Adrenal gland (tissue), 9 donors: ENCODE measurements at regions not wholly inside any gene's neighbourhood (a gene's known extent, or its start where the extent isn't known, plus 50 kb on each side); places are given as distances from the start of the nearest gene placed in this dataset.

Experiments
- DNase-seq, 7 donors: peaks; one replicate each; pipeline ENCODE4 v3.0.0-alpha.2; 2019 to 2020
- H3K27ac ChIP-seq, 5 donors: fragments of 200-600 bp; sonication (generic) in 4 of 5; 1 replicate in 3 of 5; 2 replicates in 2 of 5; pipeline versions ENCODE4 v1.5.1 to v1.8.0; 2016 to 2020; ENCODE audit warnings: mild to moderate bottlenecking in 1 of 5
- H3K27me3 ChIP-seq: fragments of 200-600 bp; 2 replicates; pipeline ENCODE4 v1.8.0; 2021
- H3K36me3 ChIP-seq, 2 donors: fragments of 200-600 bp; replicated peaks in 1 of 2; 1 replicate in 1 of 2; 2 replicates in 1 of 2; pipeline versions ENCODE4 v1.5.1 to v1.8.0; 2018 to 2022
- H3K4me1 ChIP-seq, 2 donors: fragments of 200-600 bp; replicated peaks in 1 of 2; 1 replicate in 1 of 2; 2 replicates in 1 of 2; pipeline versions ENCODE4 v1.5.1 to v1.8.0; 2018 to 2021
- H3K4me3 ChIP-seq, 4 donors: fragments of 200-600 bp; sonication (generic) in 3 of 4; one replicate each; pipeline ENCODE4 v1.5.1; 2016 to 2018
- H3K9me3 ChIP-seq, 3 donors: fragments of 200-600 bp; sonication (generic) in 1 of 3; replicated peaks in 1 of 3; 1 replicate in 2 of 3; 2 replicates in 1 of 3; pipeline versions ENCODE4 v1.5.1 to v1.8.0; 2016 to 2021
- POLR2A ChIP-seq, 2 donors: fragments of 450-650 bp; IDR thresholded peaks; one replicate each; pipeline ENCODE4 v1.6.1; 2017; ENCODE audit warnings: antibody characterized with exemption in 2 of 2, mild to moderate bottlenecking in 2 of 2, moderate library complexity in 1 of 2
- WGBS, 4 donors: extraction: QIAGEN DNeasy Blood & Tissue Kit in 2 of 4; methylation state at CpG; one replicate each; pipeline versions ENCODE4 v1.1.5 to v1.1.7; 2013 to 2017; 5-methylcytosine and 5-hydroxymethylcytosine counted together
- intact Hi-C, 2 donors: fragments of 100-400 bp; cut with DNase I; formaldehyde crosslinking; loops; one replicate each; pipeline versions ENCODE4 v1.14.1 to v1.15.0; 2022 to 2023
- TF ChIP-seq, protein P1 (sequence below), 6 experiments: fragments of 450-650 bp in 4 of 6; fragments of 200-600 bp in 2 of 6; sonication (generic) in 1 of 6; IDR thresholded peaks; 1 replicate in 5 of 6; 2 replicates in 1 of 6; pipeline versions ENCODE4 v1.5.1 to v1.8.0; 2016 to 2021; ENCODE audit warnings: antibody characterized with exemption in 6 of 6, mild to moderate bottlenecking in 2 of 6, moderate library complexity in 1 of 6
- donor health status: healthy with polysubstance abuse.
- donor health status: Bipolar disorder and iron deficiency.
- donor health status: DM: yes; HTN: yes; CAD: no.
- donor health status: DM: no; HTN: no; CAD: no.
- donor health status: DM: no; HTN: no; CAD: no.

DNA sequence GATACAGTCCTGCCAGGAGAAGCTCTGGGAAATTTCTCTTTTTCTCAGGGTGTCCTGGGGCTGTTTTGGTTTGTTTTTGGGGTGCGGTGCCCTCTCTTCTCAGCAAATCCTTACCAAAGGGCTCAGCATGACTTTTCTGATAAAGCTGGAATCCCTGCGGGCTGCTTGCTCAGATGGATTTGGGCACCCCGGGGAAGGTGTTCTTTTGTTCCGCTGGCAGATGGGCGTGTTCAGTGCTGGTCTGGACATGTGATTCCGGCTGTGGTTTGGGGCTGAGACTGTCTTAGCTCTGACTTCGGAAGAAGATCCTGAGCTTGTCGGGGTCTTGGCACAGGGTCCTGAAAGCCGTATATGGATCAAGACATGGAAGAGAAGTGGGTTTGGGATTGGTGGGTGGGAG lies 134.2 kb upstream of the SPRED2 start:
- 47 to 83% (median 63%) methylated on average over 6 to 9 of the region's 9 CpGs for WGBS, 4 donors

GRCh38 chr2:65565681-65566080 lies 133.3 kb upstream of the SPRED2 start:
- no peaks in the 10 kb centered on the region for H3K4me1 ChIP-seq
- no peak overlapping the region for H3K27ac ChIP-seq
- H3K4me3 ChIP-seq: no peak overlapping the region
- TF ChIP-seq, protein P1, sequence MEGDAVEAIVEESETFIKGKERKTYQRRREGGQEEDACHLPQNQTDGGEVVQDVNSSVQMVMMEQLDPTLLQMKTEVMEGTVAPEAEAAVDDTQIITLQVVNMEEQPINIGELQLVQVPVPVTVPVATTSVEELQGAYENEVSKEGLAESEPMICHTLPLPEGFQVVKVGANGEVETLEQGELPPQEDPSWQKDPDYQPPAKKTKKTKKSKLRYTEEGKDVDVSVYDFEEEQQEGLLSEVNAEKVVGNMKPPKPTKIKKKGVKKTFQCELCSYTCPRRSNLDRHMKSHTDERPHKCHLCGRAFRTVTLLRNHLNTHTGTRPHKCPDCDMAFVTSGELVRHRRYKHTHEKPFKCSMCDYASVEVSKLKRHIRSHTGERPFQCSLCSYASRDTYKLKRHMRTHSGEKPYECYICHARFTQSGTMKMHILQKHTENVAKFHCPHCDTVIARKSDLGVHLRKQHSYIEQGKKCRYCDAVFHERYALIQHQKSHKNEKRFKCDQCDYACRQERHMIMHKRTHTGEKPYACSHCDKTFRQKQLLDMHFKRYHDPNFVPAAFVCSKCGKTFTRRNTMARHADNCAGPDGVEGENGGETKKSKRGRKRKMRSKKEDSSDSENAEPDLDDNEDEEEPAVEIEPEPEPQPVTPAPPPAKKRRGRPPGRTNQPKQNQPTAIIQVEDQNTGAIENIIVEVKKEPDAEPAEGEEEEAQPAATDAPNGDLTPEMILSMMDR (IDR thresholded peaks at IDR 0.05): no peak
- no peak for TF ChIP-seq POLR2A (IDR thresholded peaks at IDR 0.05)
- 38 to 88% (median 85%) methylated on average over 1 to 8 of the region's 8 CpGs for WGBS, 4 donors
- no peaks in the 10 kb centered on the region for H3K27me3 ChIP-seq
- no peak for DNase-seq
- H3K9me3 ChIP-seq: no peaks in the 10 kb centered on the region
- no peaks in the 10 kb centered on the region for H3K36me3 ChIP-seq
- intact Hi-C loops: no loop called here

More for the DNA sequence above, 134.2 kb upstream of the SPRED2 start:
- no peak for TF ChIP-seq POLR2A (IDR thresholded peaks at IDR 0.05)
- TF ChIP-seq, protein P1 (IDR thresholded peaks at IDR 0.05): no peak
- H3K27me3 ChIP-seq: no peaks in the 10 kb centered on the region
- no peaks in the 10 kb centered on the region for H3K36me3 ChIP-seq
- intact Hi-C loops: no loop called here
- no peak overlapping the region for H3K27ac ChIP-seq
- H3K4me3 ChIP-seq: no peak overlapping the region
- H3K9me3 ChIP-seq: no peaks in the 10 kb centered on the region
- no peaks in the 10 kb centered on the region for H3K4me1 ChIP-seq
- DNase-seq: no peak

GRCh38 chr2:65564299-65564698 lies 131.9 kb upstream of the SPRED2 start:
- H3K4me3 ChIP-seq: no peak overlapping the region
- TF ChIP-seq, protein P1 (IDR thresholded peaks at IDR 0.05): no peak
- TF ChIP-seq POLR2A (IDR thresholded peaks at IDR 0.05): no peak
- H3K27me3 ChIP-seq: no peaks in the 10 kb centered on the region
- intact Hi-C loops: no loop called here
- DNase-seq: no peak
- no peaks in the 10 kb centered on the region for H3K36me3 ChIP-seq
- H3K27ac ChIP-seq: no peak overlapping the region
- 82 to 100% (median 95%) methylated on average over 3 to 4 of the region's 4 CpGs for WGBS, 4 donors
- no peaks in the 10 kb centered on the region for H3K4me1 ChIP-seq
- H3K9me3 ChIP-seq: no peaks in the 10 kb centered on the region

DNA sequence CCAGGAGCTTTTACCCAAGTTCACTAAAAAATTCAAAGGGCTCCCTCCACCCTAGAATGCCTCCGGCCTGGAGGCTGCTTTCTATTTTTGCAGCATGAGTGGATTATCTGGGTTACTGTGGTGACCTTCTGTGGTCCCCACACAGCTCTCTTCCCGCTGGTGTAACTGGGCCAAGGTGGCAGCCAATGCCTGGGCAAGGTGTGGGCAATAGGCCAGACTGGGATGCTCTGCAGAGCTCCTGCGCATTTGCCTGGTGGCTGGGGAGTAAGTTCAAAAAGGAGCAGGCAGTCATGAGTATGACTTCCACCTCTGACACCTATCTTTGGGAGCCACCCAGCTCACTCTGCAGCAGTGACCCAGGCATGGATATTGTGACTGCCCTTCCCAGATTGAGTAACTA lies 130.5 kb upstream of the SPRED2 start:
- Histone ChIP-seq H3K4me3 (no peak overlapping the region), H3K4me1 (no peaks in the 10 kb centered on the region), H3K27ac (no peak overlapping the region), H3K9me3 (no peaks in the 10 kb centered on the region), H3K27me3 (no peaks in the 10 kb centered on the region), H3K36me3 (no peaks in the 10 kb centered on the region)
- no peak for DNase-seq
- no peak for TF ChIP-seq POLR2A (IDR thresholded peaks at IDR 0.05)
- TF ChIP-seq, protein P1 (IDR thresholded peaks at IDR 0.05): no peak
- intact Hi-C loops: no loop called here
- 43 to 88% (median 65%) methylated on average over 1 to 3 of the region's 3 CpGs for WGBS, 4 donors
